Medulla oblongata (tissue), 1 donor: ENCODE measurements at regions not wholly inside any gene's neighbourhood (a gene's known extent, or its start where the extent isn't known, plus 50 kb on each side); places are given as distances from the start of the nearest gene placed in this dataset.
"Not testable (repeated sequence)": the region's sequence is repeated elsewhere in the genome, so short reads cannot be mapped to it uniquely, and the experiment has no call there.

ENCODE experiments used
- DNase-seq: peaks from one replicate; pipeline ENCODE4 v3.0.0-alpha.2; 2015; ENCODE audit errors: extremely low spot score

- no peak for DNase-seq
Observed at GRCh38 chr13:65600702-65601101, 1629.4 kb downstream of the PCDH9 start.

- DNase-seq, result no peak
Observed at GRCh38 chr13:65597839-65598818, 1632.0 kb downstream of the PCDH9 start.

- no peak for DNase-seq
Observed at GRCh38 chr13:65595916-65596315, 1634.2 kb downstream of the PCDH9 start.

- no peak for DNase-seq
Observed at GRCh38 chr13:65594298-65594781, 1635.8 kb downstream of the PCDH9 start.

GRCh38 chr13:65593298-65593874 is 1636.8 kb downstream of the PCDH9 start:
- DNase-seq, result no peak

GRCh38 chr13:65592731-65593130 is 1637.4 kb downstream of the PCDH9 start:
- no peak for DNase-seq

- no peak for DNase-seq
Observed at GRCh38 chr13:65585346-65585745, 1644.8 kb downstream of the PCDH9 start.

GRCh38 chr13:65584126-65584525 is 1646.0 kb downstream of the PCDH9 start:
- no peak for DNase-seq

GRCh38 chr13:65582160-65582559 is 1648.0 kb downstream of the PCDH9 start:
- DNase-seq, result no peak

GRCh38 chr13:65564561-65564960 is 1665.6 kb downstream of the PCDH9 start:
- not testable (repeated sequence) for DNase-seq

GRCh38 chr13:65562305-65562704 is 1667.8 kb downstream of the PCDH9 start:
- DNase-seq, result no peak

- DNase-seq, result no peak
Observed at GRCh38 chr13:65560936-65561335, 1669.2 kb downstream of the PCDH9 start.

- DNase-seq, result no peak
Observed at GRCh38 chr13:65555962-65556361, 1674.2 kb downstream of the PCDH9 start.

GRCh38 chr13:65553096-65553727 is 1676.9 kb downstream of the PCDH9 start:
- DNase-seq, result no peak

GRCh38 chr13:65551208-65551607 is 1678.9 kb downstream of the PCDH9 start:
- DNase-seq, result no peak

GRCh38 chr13:65540175-65540574 is 1690.0 kb downstream of the PCDH9 start:
- no peak for DNase-seq

- DNase-seq, result no peak
Observed at GRCh38 chr13:65535370-65535769, 1694.8 kb downstream of the PCDH9 start.

- peak; percentile 4 for DNase-seq
Observed at GRCh38 chr13:65532231-65532630, 1697.9 kb downstream of the PCDH9 start.

- no peak for DNase-seq
Observed at GRCh38 chr13:65530688-65531087, 1699.4 kb downstream of the PCDH9 start.

GRCh38 chr13:65529541-65529940 is 1700.6 kb downstream of the PCDH9 start:
- no peak for DNase-seq

- no peak for DNase-seq
Observed at GRCh38 chr13:65508745-65509144, 1721.4 kb downstream of the PCDH9 start.

GRCh38 chr13:65508338-65508737 is 1721.8 kb downstream of the PCDH9 start:
- DNase-seq, result no peak
